CD8-positive, alpha-beta memory T cell (primary cell): ENCODE measurements at regions not wholly inside any gene's neighbourhood (a gene's known extent, or its start where the extent isn't known, plus 50 kb on each side); places are given as distances from the start of the nearest gene placed in this dataset.

ENCODE experiments used
- CTCF ChIA-PET: fragments of 350-600 bp; sonication (Branson Sonifier 250); formaldehyde crosslinking; loops from one replicate; lab custom pipeline; 2021; ENCODE audit warnings: antibody characterized with exemption; lab: Charles Lee
- POLR2A ChIA-PET: fragments of 350-600 bp; sonication (Branson Sonifier 250); formaldehyde crosslinking; loops from one replicate; lab custom pipeline; 2021; ENCODE audit warnings: antibody characterized with exemption; lab: Charles Lee
- DNase-seq, 5 donors: peaks; one replicate each; pipeline versions ENCODE4 v3.0.0 to v3.0.0-alpha.2; 2020 to 2022; ENCODE audit warnings: mixed read lengths in 1 of 5
- H3K27ac ChIP-seq: one replicate; pipeline ENCODE4 v1.7.0; 2013; ENCODE audit warnings: low read depth, mild to moderate bottlenecking, low read length, moderate library complexity
- H3K27me3 ChIP-seq: 2 replicates; pipeline ENCODE4 v1.7.0; 2013; ENCODE audit warnings: low read length, mild to moderate bottlenecking; ENCODE audit not compliant: insufficient read depth, poor library complexity, severe bottlenecking
- H3K36me3 ChIP-seq: 2 replicates; pipeline ENCODE4 v1.7.0; 2013; ENCODE audit warnings: mild to moderate bottlenecking, low read length, moderate library complexity; ENCODE audit not compliant: insufficient read depth
- H3K4me1 ChIP-seq: 2 replicates; pipeline ENCODE4 v1.7.0; 2013; ENCODE audit warnings: mild to moderate bottlenecking, low read length, moderate library complexity; ENCODE audit not compliant: insufficient read depth
- H3K4me3 ChIP-seq: 2 replicates; pipeline ENCODE4 v1.7.0; 2013; ENCODE audit warnings: mild to moderate bottlenecking, low read length
- H3K9me3 ChIP-seq: 2 replicates; pipeline ENCODE4 v1.7.0; 2013; ENCODE audit warnings: mild to moderate bottlenecking, low read length
- H3K27ac Mint-ChIP-seq, 8 donors: one replicate each; pipeline ENCODE4 v1.8.0; 2020 to 2021; ENCODE audit warnings: mixed read lengths in 8 of 8, mild to moderate bottlenecking in 6 of 8, inconsistent platforms in 3 of 8, moderate library complexity in 3 of 8
- H3K27me3 Mint-ChIP-seq, 2 donors: one replicate each; pipeline ENCODE4 v1.8.0; 2020 to 2021; ENCODE audit warnings: mixed read lengths in 2 of 2, mild to moderate bottlenecking in 1 of 2, moderate library complexity in 1 of 2
- H3K36me3 Mint-ChIP-seq, 3 donors: one replicate each; pipeline ENCODE4 v1.8.0; 2020 to 2021; ENCODE audit warnings: mixed read lengths in 3 of 3, inconsistent platforms in 1 of 3, mild to moderate bottlenecking in 1 of 3
- H3K4me1 Mint-ChIP-seq, 3 donors: one replicate each; pipeline ENCODE4 v1.8.0; 2020 to 2021; ENCODE audit warnings: mixed read lengths in 3 of 3, inconsistent platforms in 1 of 3, mild to moderate bottlenecking in 1 of 3
- H3K4me3 Mint-ChIP-seq, 7 donors: one replicate each; pipeline ENCODE4 v1.8.0; 2020 to 2021; ENCODE audit warnings: mixed read lengths in 7 of 7, mild to moderate bottlenecking in 6 of 7, moderate library complexity in 4 of 7, inconsistent platforms in 2 of 7
- H3K9me3 Mint-ChIP-seq, 5 donors: one replicate each; pipeline ENCODE4 v1.8.0; 2020 to 2022; ENCODE audit warnings: mixed read lengths in 5 of 5, mild to moderate bottlenecking in 3 of 5, moderate library complexity in 2 of 5, inconsistent platforms in 1 of 5

DNA sequence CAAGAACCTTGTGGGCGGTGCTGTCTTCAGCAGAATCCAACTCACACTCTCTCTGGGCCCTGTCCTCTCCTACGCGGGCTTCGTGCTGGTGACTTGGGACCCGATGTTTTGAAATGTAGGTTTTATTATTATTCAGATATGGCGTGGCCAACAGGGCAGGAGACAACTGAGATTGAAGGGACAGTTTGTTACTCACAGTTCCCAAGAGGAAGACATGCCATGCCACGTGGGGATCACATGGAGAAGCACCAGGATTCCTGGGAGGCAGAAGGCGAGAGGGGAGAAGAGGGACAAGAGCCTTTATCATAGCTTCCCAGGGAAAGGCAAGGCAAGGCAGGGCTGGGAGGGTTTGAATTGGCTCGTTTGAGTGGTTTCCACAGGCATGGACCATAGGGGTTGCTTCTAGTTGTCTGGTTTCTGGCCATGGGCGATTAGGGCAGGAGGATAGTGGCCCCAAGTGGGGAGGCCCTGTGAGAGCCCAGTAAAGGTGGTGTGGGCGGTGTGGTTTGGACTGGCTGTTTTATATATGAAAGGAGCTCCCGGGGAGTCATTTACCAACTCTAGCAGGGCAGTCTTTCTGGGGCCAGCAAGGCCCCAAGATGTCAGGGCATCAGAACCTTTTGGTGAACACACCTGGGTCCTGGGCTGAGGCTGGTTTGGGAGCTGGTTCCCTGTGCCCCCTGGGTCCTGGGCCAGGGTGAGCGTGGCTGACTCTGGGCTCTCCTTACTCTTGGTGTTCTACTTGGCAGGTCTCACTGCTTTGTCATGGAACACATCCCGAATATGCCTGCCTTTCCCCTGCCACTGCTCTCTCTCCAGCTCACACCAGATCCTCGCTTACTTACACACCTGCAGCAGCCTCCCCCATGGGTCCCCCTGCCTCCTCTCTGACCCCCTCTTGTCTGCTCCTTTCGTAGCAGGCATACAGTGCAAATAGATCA is 94.0 kb upstream of the ZNF536 start:
- Mint-ChIP-seq H3K27me3 (peaks cover 0 to 1% of the 10 kb centered on the region in 2 donors), H3K4me3 (no peak overlapping the region), H3K9me3 (peaks cover 4 to 11% (median 5%) of the 10 kb centered on the region in 5 donors), H3K27ac (no peak overlapping the region), H3K36me3 (no peaks in the 10 kb centered on the region), H3K4me1 (no peaks in the 10 kb centered on the region)
- ChIA-PET POLR2A (no interaction called here), CTCF (no interaction called here)
- Histone ChIP-seq H3K9me3 (no peaks in the 10 kb centered on the region), H3K4me1 (no peaks in the 10 kb centered on the region), H3K36me3 (no peaks in the 10 kb centered on the region), H3K27ac (no peak overlapping the region), H3K4me3 (no peak overlapping the region), H3K27me3 (no peaks in the 10 kb centered on the region)
- DNase-seq: no peak

DNA sequence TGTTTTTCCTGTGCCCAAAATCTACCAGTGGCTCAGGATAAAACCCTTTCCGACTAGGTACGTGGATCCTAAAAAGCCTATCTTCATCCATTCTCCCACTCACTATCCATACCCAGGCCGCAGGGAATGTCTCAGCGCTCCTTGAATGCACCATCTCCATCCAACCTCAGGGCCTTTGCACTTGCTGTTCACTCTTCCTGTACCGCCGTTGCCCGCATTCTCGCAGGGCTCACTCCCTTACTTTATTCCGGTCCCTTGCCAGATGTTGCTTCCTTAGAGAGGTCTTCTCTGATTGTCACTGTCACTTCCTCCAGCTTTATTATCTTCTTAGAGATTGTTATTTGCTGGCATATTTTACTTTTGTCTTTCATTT is 93.3 kb upstream of the ZNF536 start:
- no peak for DNase-seq
- ChIA-PET CTCF (no interaction called here), POLR2A (no interaction called here)
- Histone ChIP-seq H3K36me3 (no peaks in the 10 kb centered on the region), H3K27ac (no peak overlapping the region), H3K9me3 (no peaks in the 10 kb centered on the region), H3K4me3 (no peak overlapping the region), H3K4me1 (no peaks in the 10 kb centered on the region), H3K27me3 (no peaks in the 10 kb centered on the region)
- Mint-ChIP-seq H3K9me3 (peaks cover 0 to 7% (median 0%) of the 10 kb centered on the region in 5 donors), H3K4me1 (no peaks in the 10 kb centered on the region), H3K27me3 (peaks cover 0 to 1% of the 10 kb centered on the region in 2 donors), H3K4me3 (no peak overlapping the region), H3K27ac (peak overlapping the region in 1 of 8 donors; percentile 17), H3K36me3 (no peaks in the 10 kb centered on the region)

DNA sequence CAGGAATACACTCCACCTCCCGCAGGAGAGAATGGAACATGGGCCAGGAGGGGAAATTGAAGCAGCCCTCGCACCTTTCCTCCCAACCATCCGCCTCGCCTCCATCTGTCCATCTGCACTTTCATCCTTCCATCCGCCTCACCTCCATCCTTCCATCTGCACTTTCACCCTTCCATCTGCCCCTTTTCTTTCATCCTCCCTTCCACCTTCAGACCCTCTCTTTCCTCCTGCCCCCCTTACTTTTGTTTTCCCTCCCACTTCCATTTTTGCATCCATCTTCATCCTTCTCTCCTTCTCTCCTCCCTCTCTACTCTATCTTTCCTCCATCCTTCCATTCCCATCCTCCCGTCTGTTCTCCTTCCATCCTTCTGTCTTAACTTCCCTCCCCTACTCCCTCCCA is 92.2 kb upstream of the ZNF536 start:
- H3K27me3 Mint-ChIP-seq: peaks cover 1 to 6% of the 10 kb centered on the region in 2 donors
- CTCF ChIA-PET: no interaction called here

DNA sequence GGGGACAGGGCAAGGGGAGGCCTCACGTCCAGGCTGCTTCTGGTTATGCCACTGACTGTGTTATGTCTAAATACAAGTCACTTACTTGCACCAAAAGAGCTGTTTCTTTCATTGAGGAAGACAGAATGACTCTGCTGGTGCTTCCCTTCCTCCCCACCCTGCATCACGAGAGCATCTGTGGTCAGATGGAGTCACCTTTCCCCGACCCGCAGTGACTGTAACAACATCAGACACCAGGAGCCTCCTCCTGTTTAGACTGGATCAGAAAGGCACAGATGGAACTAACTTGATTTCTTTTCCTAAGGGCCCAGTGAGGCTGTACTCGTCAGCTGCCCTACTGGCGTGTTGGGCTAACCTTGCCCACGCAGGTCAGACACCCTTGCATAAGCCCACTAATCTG is 90.3 kb upstream of the ZNF536 start:
- Histone ChIP-seq H3K9me3 (no peaks in the 10 kb centered on the region), H3K27ac (no peak overlapping the region), H3K4me1 (no peaks in the 10 kb centered on the region), H3K4me3 (no peak overlapping the region), H3K27me3 (no peaks in the 10 kb centered on the region), H3K36me3 (no peaks in the 10 kb centered on the region)
- DNase-seq: no peak
- Mint-ChIP-seq H3K27me3 (peaks cover 4 to 6% of the 10 kb centered on the region in 2 donors), H3K9me3 (peaks cover 0 to 4% (median 0%) of the 10 kb centered on the region in 5 donors), H3K4me3 (no peak overlapping the region), H3K27ac (no peak overlapping the region), H3K36me3 (no peaks in the 10 kb centered on the region), H3K4me1 (no peaks in the 10 kb centered on the region)
- ChIA-PET CTCF (no interaction called here), POLR2A (no interaction called here)

More for the DNA sequence above, 92.2 kb upstream of the ZNF536 start:
- DNase-seq: no peak
- Mint-ChIP-seq H3K4me1 (no peaks in the 10 kb centered on the region), H3K4me3 (no peak overlapping the region), H3K27ac (no peak overlapping the region), H3K36me3 (no peaks in the 10 kb centered on the region), H3K9me3 (peaks cover 0 to 3% (median 0%) of the 10 kb centered on the region in 5 donors)
- no peak overlapping the region for H3K4me3 ChIP-seq
- H3K27ac ChIP-seq: no peak overlapping the region
- no peaks in the 10 kb centered on the region for H3K4me1 ChIP-seq
- H3K9me3 ChIP-seq: no peaks in the 10 kb centered on the region
- POLR2A ChIA-PET: no interaction called here
- H3K36me3 ChIP-seq: no peaks in the 10 kb centered on the region
- H3K27me3 ChIP-seq: no peaks in the 10 kb centered on the region

DNA sequence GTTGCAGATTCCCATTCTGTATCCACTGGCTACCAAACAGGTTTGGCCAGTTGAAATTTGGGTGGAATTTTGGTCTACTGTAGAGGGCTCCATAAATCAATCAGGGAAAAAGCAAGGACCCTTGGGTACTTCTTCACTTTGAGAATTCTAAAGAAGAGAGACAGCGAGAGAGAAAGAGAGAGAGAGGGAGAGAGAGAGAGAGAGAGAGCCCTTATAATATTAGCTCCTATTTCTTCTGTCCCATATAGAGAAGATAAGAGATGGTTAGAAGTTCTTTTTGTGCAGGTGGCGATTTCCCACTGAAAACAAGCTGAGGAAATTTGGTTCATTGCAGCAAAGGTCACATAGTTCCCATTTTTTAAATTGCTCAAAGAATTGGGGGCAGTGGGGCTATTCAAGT is 88.6 kb upstream of the ZNF536 start:
- DNase-seq: no peak
- POLR2A ChIA-PET: no interaction called here
- Histone ChIP-seq H3K4me3 (no peak overlapping the region), H3K36me3 (no peaks in the 10 kb centered on the region), H3K27ac (no peak overlapping the region), H3K4me1 (no peaks in the 10 kb centered on the region), H3K27me3 (no peaks in the 10 kb centered on the region), H3K9me3 (no peaks in the 10 kb centered on the region)
- H3K27me3 Mint-ChIP-seq: peaks cover 3 to 6% of the 10 kb centered on the region in 2 donors
- H3K4me1 Mint-ChIP-seq: no peaks in the 10 kb centered on the region
- H3K4me3 Mint-ChIP-seq: no peak overlapping the region
- H3K27ac Mint-ChIP-seq: no peak overlapping the region
- CTCF ChIA-PET: no interaction called here
- no peaks in the 10 kb centered on the region for H3K36me3 Mint-ChIP-seq
- peaks cover 0 to 4% (median 0%) of the 10 kb centered on the region in 5 donors for H3K9me3 Mint-ChIP-seq

DNA sequence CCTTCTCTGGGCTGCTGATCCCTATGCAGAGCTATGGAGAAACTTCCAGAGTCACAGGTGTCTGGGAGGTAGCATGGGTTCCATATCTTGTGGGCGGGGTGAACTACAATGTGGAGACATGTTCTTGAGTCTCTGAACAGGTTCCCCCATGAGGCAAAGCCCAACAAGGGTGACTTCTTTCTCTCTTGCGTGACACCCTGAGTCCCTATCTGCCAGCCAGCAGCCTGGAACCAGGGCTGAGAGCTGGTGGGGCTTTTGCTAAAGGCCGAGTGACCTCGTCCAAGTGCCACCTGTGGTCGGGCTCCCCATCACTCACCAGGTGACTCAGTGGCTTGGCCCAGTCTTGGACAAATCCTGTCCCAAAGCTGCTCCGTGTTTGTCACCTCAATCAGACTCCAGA is 88.0 kb upstream of the ZNF536 start:
- Histone ChIP-seq H3K27me3 (no peaks in the 10 kb centered on the region), H3K36me3 (no peaks in the 10 kb centered on the region), H3K4me1 (no peaks in the 10 kb centered on the region), H3K4me3 (no peak overlapping the region), H3K27ac (no peak overlapping the region), H3K9me3 (no peaks in the 10 kb centered on the region)
- peaks cover 3 to 6% of the 10 kb centered on the region in 2 donors for H3K27me3 Mint-ChIP-seq
- H3K4me1 Mint-ChIP-seq: no peaks in the 10 kb centered on the region
- peaks cover 0 to 4% (median 0%) of the 10 kb centered on the region in 5 donors for H3K9me3 Mint-ChIP-seq
- no peak overlapping the region for H3K4me3 Mint-ChIP-seq
- no peak overlapping the region for H3K27ac Mint-ChIP-seq
- CTCF ChIA-PET: no interaction called here
- H3K36me3 Mint-ChIP-seq: no peaks in the 10 kb centered on the region
- DNase-seq: no peak
- POLR2A ChIA-PET: no interaction called here

DNA sequence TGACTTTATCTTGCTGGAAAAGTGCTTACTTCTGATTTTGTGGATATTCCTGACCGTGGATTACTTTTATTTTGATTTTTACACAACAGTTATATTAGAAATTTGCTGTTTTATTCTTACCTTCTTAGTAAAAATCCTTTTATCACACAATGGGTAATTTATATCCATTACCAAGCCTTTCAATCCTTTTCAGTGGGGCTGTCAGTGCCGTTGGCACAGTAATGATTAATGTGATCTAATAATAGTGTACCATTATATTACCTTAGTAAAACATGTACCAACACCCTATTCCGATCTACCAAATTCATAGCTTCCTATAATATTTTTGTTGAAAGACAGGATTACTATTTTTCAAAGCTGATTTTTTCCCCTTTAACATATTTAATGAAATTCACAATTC is 87.3 kb upstream of the ZNF536 start:
- Mint-ChIP-seq H3K36me3 (no peaks in the 10 kb centered on the region), H3K4me3 (no peak overlapping the region), H3K4me1 (no peaks in the 10 kb centered on the region), H3K27me3 (peaks cover 3 to 6% of the 10 kb centered on the region in 2 donors), H3K27ac (no peak overlapping the region), H3K9me3 (peaks cover 0 to 4% (median 2%) of the 10 kb centered on the region in 5 donors)
- Histone ChIP-seq H3K9me3 (no peaks in the 10 kb centered on the region), H3K36me3 (no peaks in the 10 kb centered on the region), H3K27me3 (no peaks in the 10 kb centered on the region), H3K4me1 (no peaks in the 10 kb centered on the region), H3K27ac (no peak overlapping the region), H3K4me3 (no peak overlapping the region)
- no peak for DNase-seq
- ChIA-PET CTCF (no interaction called here), POLR2A (no interaction called here)

DNA sequence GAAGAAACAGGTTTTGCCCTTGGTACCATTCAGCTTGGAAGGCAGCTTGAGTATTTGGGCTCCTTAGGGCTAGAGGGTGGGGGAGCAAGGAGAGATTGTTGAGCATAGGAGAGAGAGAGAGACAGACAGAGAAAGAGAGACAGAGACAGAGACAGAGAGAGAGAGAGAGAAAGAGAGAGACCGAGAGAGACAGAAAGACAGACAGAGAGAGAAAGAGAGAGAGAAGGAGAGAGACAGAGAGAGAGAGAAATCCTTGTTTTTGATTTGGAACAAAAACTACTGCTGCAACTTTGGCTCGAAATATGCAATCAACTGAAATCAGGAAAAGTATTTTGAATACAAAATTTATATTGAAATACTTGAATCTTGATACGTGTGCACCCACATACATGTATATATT is 85.8 kb upstream of the ZNF536 start:
- Mint-ChIP-seq H3K36me3 (no peaks in the 10 kb centered on the region), H3K27me3 (peaks cover 3 to 6% of the 10 kb centered on the region in 2 donors), H3K9me3 (peaks cover 2 to 6% (median 3%) of the 10 kb centered on the region in 5 donors), H3K27ac (no peak overlapping the region), H3K4me3 (no peak overlapping the region), H3K4me1 (no peaks in the 10 kb centered on the region)
- ChIA-PET CTCF (no interaction called here), POLR2A (no interaction called here)
- no peak overlapping the region for H3K4me3 ChIP-seq
- no peak overlapping the region for H3K27ac ChIP-seq
- no peaks in the 10 kb centered on the region for H3K27me3 ChIP-seq
- DNase-seq: no peak
- no peaks in the 10 kb centered on the region for H3K4me1 ChIP-seq
- H3K36me3 ChIP-seq: no peaks in the 10 kb centered on the region
- no peaks in the 10 kb centered on the region for H3K9me3 ChIP-seq
